HepG2 (cell line): ENCODE measurements at regions not wholly inside any gene's neighbourhood (a gene's known extent, or its start where the extent isn't known, plus 50 kb on each side); places are given as distances from the start of the nearest gene placed in this dataset.

Source experiments
- ATAC-seq: fragments of 200-7000 bp; cut with Tn5 transposase; 3 replicates; pipeline ENCODE4 v1.9.1; 2020; ENCODE audit warnings: mild to moderate bottlenecking, moderate library complexity
- BruUV-seq: library from RNA; stranded (reverse); fragments of 400-500 nt; replicated peaks from 2 replicates; lab custom pipeline; 2021; lab: Mats Ljungman, UMichigan
- CTCF ChIA-PET: fragments of 300-600 bp; formaldehyde crosslinking; extraction: SDS; loops from one replicate; lab custom pipeline; 2021; ENCODE audit warnings: low total read pairs, inconsistent platforms, low intra/inter-chr PET ratio; lab: Yijun Ruan, JAX
- POLR2A ChIA-PET: fragments of 350-600 bp; sonication (Branson Sonifier 250); formaldehyde crosslinking; loops from one replicate; lab custom pipeline; 2020; ENCODE audit warnings: antibody characterized with exemption, inconsistent platforms; lab: Yijun Ruan, JAX
- DNase-seq: peaks from one replicate; pipeline ENCODE4 v3.0.0-alpha.2; 2015; ENCODE audit warnings: low spot score
- FAIRE-seq: peaks from 3 replicates; lab custom pipeline; 2011; peaks lifted over from hg19 to GRCh38; lab: Jason Lieb, UNC
- H2AFZ ChIP-seq: one replicate; pipeline ENCODE4 v1.6.1; 2011; ENCODE audit warnings: low read length, inconsistent platforms
- H3K27ac ChIP-seq: fragments of 300-600 bp; 3 replicates; pipeline ENCODE4 v1.8.0; 2011; ENCODE audit warnings: mixed run types, mild to moderate bottlenecking, mixed read lengths, low read length, inconsistent platforms; ENCODE audit not compliant: insufficient read depth; ENCODE audit errors: extremely low read length
- H3K27me3 ChIP-seq, 2 experiments: fragments of 200-600 bp in 1 of 2; 2 replicates in 1 of 2; 3 replicates in 1 of 2; pipeline versions ENCODE4 v1.6.0 to v1.8.0; 2011; ENCODE audit warnings: low read length in 2 of 2, mild to moderate bottlenecking in 2 of 2, moderate library complexity in 2 of 2, inconsistent platforms in 1 of 2; ENCODE audit not compliant: insufficient read depth in 2 of 2, control insufficient read depth in 1 of 2
- H3K36me3 ChIP-seq, 2 experiments: fragments of 200-600 bp in 1 of 2; replicated peaks in 1 of 2; 2 replicates in 1 of 2; 3 replicates in 1 of 2; pipeline versions ENCODE4 v1.5.1 to v1.8.0; 2011; ENCODE audit warnings: low read length in 2 of 2, inconsistent platforms in 1 of 2; ENCODE audit not compliant: insufficient read depth in 2 of 2, control insufficient read depth in 1 of 2
- H3K4me1 ChIP-seq: 2 replicates; pipeline ENCODE4 v1.5.1; 2012; ENCODE audit warnings: low read length, inconsistent platforms; ENCODE audit not compliant: insufficient read depth
- H3K4me2 ChIP-seq: 2 replicates; pipeline ENCODE4 v1.6.0; 2011; ENCODE audit warnings: low read depth, low read length, inconsistent platforms
- H3K4me3 ChIP-seq, 3 experiments: fragments of 200-600 bp in 1 of 3; sonication (generic), shearing (Covaris generic) in 1 of 3; replicated peaks in 1 of 3; 2 replicates each; pipeline ENCODE4 v1.5.1; 2011 to 2016; ENCODE audit warnings: low read length in 3 of 3, inconsistent platforms in 2 of 3, low read depth in 2 of 3, mild to moderate bottlenecking in 2 of 3, control low read depth in 1 of 3, mixed read lengths in 1 of 3; ENCODE audit not compliant: insufficient read depth in 1 of 3
- H3K79me2 ChIP-seq: one replicate; pipeline ENCODE4 v1.6.1; 2011; ENCODE audit warnings: low read length, inconsistent platforms; ENCODE audit not compliant: insufficient read depth
- H3K9ac ChIP-seq: 2 replicates; pipeline ENCODE4 v1.6.0; 2011; ENCODE audit warnings: mild to moderate bottlenecking, low read depth, low read length, inconsistent platforms; ENCODE audit not compliant: insufficient read depth
- H3K9me3 ChIP-seq: 2 replicates; pipeline ENCODE4 v1.5.1; 2012; ENCODE audit warnings: mild to moderate bottlenecking, low read length
- H4K20me1 ChIP-seq: 2 replicates; pipeline ENCODE4 v1.6.0; 2011; ENCODE audit warnings: inconsistent platforms, mild to moderate bottlenecking, low read length, moderate library complexity; ENCODE audit not compliant: insufficient read depth
- NFATC3 ChIP-seq: sonication (generic); formaldehyde crosslinking; IDR thresholded peaks from 2 replicates; pipeline ENCODE4 v1.5.1; 2020; ENCODE audit warnings: mild to moderate bottlenecking, missing genetic modification reagents
- PRMT3 ChIP-seq: sonication (generic); formaldehyde crosslinking; IDR thresholded peaks from 2 replicates; pipeline ENCODE4 v1.8.1; 2022; ENCODE audit warnings: low read depth, mild to moderate bottlenecking, moderate library complexity, missing genetic modification reagents, borderline replicate concordance
- RNF219 ChIP-seq: sonication (generic); formaldehyde crosslinking; IDR thresholded peaks from 2 replicates; pipeline ENCODE4 v1.5.0; 2020; ENCODE audit warnings: mild to moderate bottlenecking, missing genetic modification reagents
- SYNCRIP ChIP-seq: fragments of 200-400 bp; formaldehyde crosslinking; IDR thresholded peaks from 2 replicates; pipeline ENCODE4 v1.6.1; 2018; ENCODE audit warnings: mild to moderate bottlenecking, low read depth, low read length; ENCODE audit not compliant: insufficient read depth
- TEF ChIP-seq: sonication (generic); formaldehyde crosslinking; IDR thresholded peaks from 2 replicates; pipeline ENCODE4 v1.5.0; 2020; ENCODE audit warnings: missing genetic modification reagents
- ZKSCAN1 ChIP-seq: fragments of 150-350 bp; IDR thresholded peaks from 2 replicates; pipeline ENCODE4 v1.6.1; 2014; ENCODE audit warnings: low read length
- ZNF274 ChIP-seq: sonication (generic); formaldehyde crosslinking; IDR thresholded peaks from 2 replicates; pipeline ENCODE4 v1.5.1; 2020; ENCODE audit warnings: mild to moderate bottlenecking, missing genetic modification reagents
- ZNF367 ChIP-seq: sonication (generic); formaldehyde crosslinking; IDR thresholded peaks from 2 replicates; pipeline ENCODE4 v1.4.0; 2020; ENCODE audit warnings: missing genetic modification reagents, borderline replicate concordance
- ZNF747 ChIP-seq: sonication (generic); formaldehyde crosslinking; IDR thresholded peaks from 2 replicates; pipeline ENCODE4 v1.8.1; 2023; ENCODE audit warnings: missing genetic modification reagents, mild to moderate bottlenecking, borderline replicate concordance
- in situ Hi-C: cut with HindIII; loops from 2 replicates; pipeline ENCODE4 v1.10.0; 2017; ENCODE audit warnings: low pct_unique_long_range_greater_than_20kb; ENCODE audit not compliant: extremely low pct_ligation_motif_present
- intact Hi-C: fragments of 100-400 bp; cut with micrococcal nuclease; formaldehyde crosslinking; loops from one replicate; pipeline ENCODE4 v1.10.0; 2022; ENCODE audit not compliant: unreplicated experiment

- in situ Hi-C loops: no loop called here
- Histone ChIP-seq H3K27ac (no peak overlapping the region), H2AFZ (no peak overlapping the region), H3K79me2 (no peaks in the 10 kb centered on the region), H3K36me3 (no peaks in the 10 kb centered on the region), H4K20me1 (no peaks in the 10 kb centered on the region), H3K4me1 (no peaks in the 10 kb centered on the region), H3K27me3 (no peaks in the 10 kb centered on the region), H3K4me2 (no peak overlapping the region), H3K9ac (no peak overlapping the region), H3K4me3 (no peak overlapping the region), H3K9me3 (peaks cover 57% of the 10 kb centered on the region)
- intact Hi-C loops: no loop called here
- POLR2A ChIA-PET: no interaction called here
- CTCF ChIA-PET: no interaction called here
- no peak for ATAC-seq
- BruUV-seq: no TSS peak
- no peak for FAIRE-seq
- no peak for TF ChIP-seq NFATC3 (CRISPR knock-in tag)
- TF ChIP-seq ZNF367: no peak
- no peak for TF ChIP-seq ZKSCAN1
- TF ChIP-seq RNF219 (CRISPR knock-in tag): no peak
- no peak for TF ChIP-seq ZNF747 (CRISPR knock-in tag)
- TF ChIP-seq ZNF274 (CRISPR knock-in tag): no peak
- TF ChIP-seq TEF (CRISPR knock-in tag): no peak
- TF ChIP-seq SYNCRIP: no peak
- TF ChIP-seq PRMT3: no peak
- no peak for DNase-seq
Observed at GRCh38 chr2:150100834-150101233, 386.6 kb downstream of the RND3 start.
